ENCODE measurements at regions not wholly inside any gene's neighbourhood (a gene's known extent, or its start where the extent isn't known, plus 50 kb on each side); places are given as distances from the start of the nearest gene placed in this dataset.
A peak's percentile ranks its signal among the peaks of the same experiment; 100 is the strongest.

- H3K4me3 ChIP-seq (ENCODE audit: low read length): peak overlapping the region; percentile 53; the same call in 1 of the 2 replicates
- TF ChIP-seq ZNF274 (IDR thresholded peaks at IDR 0.05; ENCODE audit: low read depth, low read length): no peak
Observed at GRCh38 chr2:118309946-118310680, 221.8 kb downstream of the INSIG2 start.

- TF ChIP-seq ZNF274 (IDR thresholded peaks at IDR 0.05; ENCODE audit: low read depth, low read length): no peak
- H3K4me3 ChIP-seq (ENCODE audit: low read length): peak overlapping the region; percentile 53; the same call in 1 of the 2 replicates
Observed at GRCh38 chr2:118309257-118309945, 221.1 kb downstream of the INSIG2 start.

DNA sequence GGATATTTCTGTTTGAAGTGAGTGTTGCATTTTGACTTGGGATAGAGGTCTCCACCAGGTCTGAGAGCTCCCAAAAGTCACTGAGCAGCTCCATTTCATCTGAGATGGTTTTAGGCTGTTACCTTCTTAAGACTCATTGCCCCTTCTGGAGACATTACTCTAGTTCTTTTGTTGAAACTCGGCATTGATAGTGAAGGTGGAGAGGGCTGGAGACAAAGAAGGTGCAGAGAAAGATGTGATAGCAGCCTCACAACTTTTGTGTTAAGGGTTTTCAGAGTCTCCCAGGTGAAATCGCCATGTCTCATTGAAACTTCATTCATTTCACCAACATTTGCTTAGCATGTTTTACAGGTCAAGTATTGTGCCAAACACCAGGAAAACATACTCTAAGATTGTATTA, 219.6 kb downstream of the INSIG2 start:
- no peak overlapping the region for H3K4me3 ChIP-seq (ENCODE audit: low read length)
- TF ChIP-seq ZNF274 (IDR thresholded peaks at IDR 0.05; ENCODE audit: low read depth, low read length): no peak

DNA sequence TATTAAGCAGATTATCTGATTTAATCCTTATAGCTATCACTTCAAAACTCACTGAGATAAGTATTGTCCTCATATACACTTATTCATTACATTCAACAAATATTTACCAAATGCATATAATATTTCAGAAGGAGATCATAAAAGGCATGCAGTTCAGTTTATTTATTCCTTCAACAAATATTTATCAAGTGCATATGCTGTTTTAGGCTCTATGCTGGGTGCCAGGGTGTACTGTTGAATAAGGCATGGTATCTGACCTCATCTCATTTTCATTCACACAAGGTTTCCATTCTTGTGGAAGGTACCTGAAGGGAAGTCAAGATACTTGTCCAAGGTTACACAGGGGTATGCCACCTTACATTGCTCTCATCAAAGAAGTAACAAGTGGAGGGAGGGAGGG, 213.0 kb downstream of the INSIG2 start:
- H3K4me3 ChIP-seq (ENCODE audit: low read length): no peak overlapping the region
- TF ChIP-seq ZNF274 (IDR thresholded peaks at IDR 0.05; ENCODE audit: low read depth, low read length): no peak

DNA sequence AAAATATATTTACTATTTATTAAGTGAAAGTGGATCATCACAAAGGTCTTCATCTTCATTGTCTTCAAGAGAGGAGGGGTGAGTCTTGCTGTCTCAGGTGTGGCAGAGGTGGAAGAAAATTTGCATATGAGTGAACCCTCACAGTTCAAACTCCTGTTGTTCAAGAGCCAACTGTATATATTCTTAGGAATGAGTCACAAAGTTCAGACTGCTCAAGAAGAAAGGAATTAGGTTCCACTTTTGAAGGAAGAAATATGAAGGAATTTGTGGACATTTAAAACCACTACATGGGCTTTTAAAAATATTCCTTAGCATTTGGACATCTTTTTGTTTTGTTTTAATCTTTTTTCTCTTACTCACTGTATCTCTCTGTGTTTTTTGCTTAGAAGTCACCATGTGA, 212.6 kb downstream of the INSIG2 start:
- no peak overlapping the region for H3K4me3 ChIP-seq (ENCODE audit: low read length)
- TF ChIP-seq ZNF274 (IDR thresholded peaks at IDR 0.05; ENCODE audit: low read depth, low read length): no peak

GRCh38 chr2:118296663-118297062, 208.4 kb downstream of the INSIG2 start:
- H3K4me3 ChIP-seq (ENCODE audit: low read length): no peak overlapping the region
- TF ChIP-seq ZNF274 (IDR thresholded peaks at IDR 0.05; ENCODE audit: low read depth, low read length): no peak

- no peak for TF ChIP-seq ZNF274 (IDR thresholded peaks at IDR 0.05; ENCODE audit: low read depth, low read length)
- H3K4me3 ChIP-seq (ENCODE audit: low read length): no peak overlapping the region
Observed at GRCh38 chr2:118295592-118296390, 207.5 kb downstream of the INSIG2 start.

DNA sequence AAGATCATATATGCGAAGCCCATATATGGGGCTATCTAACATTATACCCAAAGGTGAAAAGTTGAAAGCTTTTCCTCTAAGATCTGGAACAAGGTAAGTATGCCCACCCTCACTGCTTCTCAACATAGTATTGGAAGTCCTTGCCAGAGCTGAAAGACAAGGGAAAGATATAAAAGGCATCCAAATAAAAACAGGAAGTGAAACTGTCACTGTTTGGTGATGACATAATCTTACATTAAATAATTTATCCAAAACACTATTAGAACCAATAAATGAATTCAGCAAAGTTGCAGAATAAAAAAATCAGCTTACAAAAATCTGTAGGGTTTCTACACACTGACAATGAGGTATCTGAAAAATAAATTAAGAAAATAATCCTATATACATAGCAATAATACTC, 205.8 kb downstream of the INSIG2 start:
- H3K4me3 ChIP-seq (ENCODE audit: low read length): no peak overlapping the region
- TF ChIP-seq ZNF274 (IDR thresholded peaks at IDR 0.05; ENCODE audit: low read depth, low read length): no peak

GRCh38 chr2:118292991-118293390, 204.7 kb downstream of the INSIG2 start:
- no peak for TF ChIP-seq ZNF274 (IDR thresholded peaks at IDR 0.05; ENCODE audit: low read depth, low read length)
- H3K4me3 ChIP-seq (ENCODE audit: low read length): no peak overlapping the region

GRCh38 chr2:118291251-118291880, 203.1 kb downstream of the INSIG2 start:
- TF ChIP-seq ZNF274 (IDR thresholded peaks at IDR 0.05; ENCODE audit: low read depth, low read length): no peak
- H3K4me3 ChIP-seq (ENCODE audit: low read length): no peak overlapping the region

DNA sequence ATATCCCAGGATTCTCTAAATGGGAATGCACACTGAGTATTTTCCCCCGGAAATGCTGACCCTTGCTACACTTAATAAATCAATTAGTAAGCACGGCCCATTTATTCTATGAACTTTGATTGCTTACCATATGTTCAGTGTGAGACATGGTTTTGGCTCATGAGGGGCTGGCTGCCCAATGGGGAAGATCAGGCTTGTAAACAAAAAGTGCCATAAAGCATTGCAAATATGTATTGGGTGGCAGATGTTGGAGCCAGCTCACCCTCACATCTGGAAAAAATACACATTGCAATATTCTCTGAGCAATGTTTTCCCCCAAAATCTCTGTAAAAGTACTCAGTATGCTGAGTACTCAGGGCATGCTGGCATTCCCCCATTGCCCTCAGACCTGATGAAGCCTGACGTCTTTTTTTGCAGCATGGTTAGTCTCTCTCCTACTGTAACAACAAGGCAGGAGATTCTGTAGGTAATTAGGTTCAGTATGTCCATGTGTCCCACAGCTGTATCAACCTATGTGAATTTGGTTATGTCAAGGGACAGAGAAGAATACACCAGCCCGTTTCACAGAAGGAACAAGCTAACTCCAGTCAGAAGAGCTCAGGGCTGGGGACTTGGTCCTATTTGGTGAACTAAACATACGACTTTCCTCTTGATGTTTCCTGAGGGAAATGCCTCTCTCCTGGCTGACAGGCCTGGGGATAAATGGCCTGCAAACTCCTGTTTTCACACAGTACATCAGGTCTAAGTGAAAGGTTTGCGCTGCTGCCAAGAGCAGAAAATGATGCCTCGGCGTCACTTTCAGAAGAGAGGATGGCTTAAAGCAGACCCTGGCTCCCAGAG, 202.4 kb downstream of the INSIG2 start:
- no peak for TF ChIP-seq ZNF274 (IDR thresholded peaks at IDR 0.05; ENCODE audit: low read depth, low read length)
- H3K4me3 ChIP-seq (ENCODE audit: low read length): no peak overlapping the region

- no peak for TF ChIP-seq ZNF274 (IDR thresholded peaks at IDR 0.05; ENCODE audit: low read depth, low read length)
- no peak overlapping the region for H3K4me3 ChIP-seq (ENCODE audit: low read length)
Observed at GRCh38 chr2:118279005-118279404, 190.7 kb downstream of the INSIG2 start.

GRCh38 chr2:118278046-118278445, 189.8 kb downstream of the INSIG2 start:
- no peak for TF ChIP-seq ZNF274 (IDR thresholded peaks at IDR 0.05; ENCODE audit: low read depth, low read length)
- no peak overlapping the region for H3K4me3 ChIP-seq (ENCODE audit: low read length)

Data from GM08714 (cell line).